ENCODE measurements at regions not wholly inside any gene's neighbourhood (a gene's known extent, or its start where the extent isn't known, plus 50 kb on each side); places are given as distances from the start of the nearest gene placed in this dataset.
A peak's percentile ranks its signal among the peaks of the same experiment; 100 is the strongest.

DNA sequence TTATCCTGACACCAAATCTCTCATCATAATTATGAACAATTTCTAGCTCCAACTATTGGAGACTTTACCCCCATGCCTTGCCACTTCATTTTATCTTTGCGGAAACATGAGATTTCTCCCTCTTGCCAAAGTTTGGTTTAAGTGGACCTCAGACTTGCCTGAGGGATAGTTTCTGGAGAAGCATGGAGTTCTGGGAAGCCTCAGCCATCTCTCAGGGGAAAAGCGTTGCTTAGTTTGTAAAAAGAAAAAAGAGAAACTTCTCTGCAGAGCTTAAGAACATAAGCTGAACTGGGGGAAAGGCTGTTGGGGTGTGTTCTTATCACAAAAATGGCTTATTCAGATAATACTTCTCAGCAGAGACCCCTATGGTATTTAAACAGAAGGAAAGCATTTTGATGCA is 347.4 kb upstream of the ADAMTS9 start:
- intact Hi-C loops (cut with DNase I) = no loop called here
- WGBS = 91% methylated on average over 2 of the region's 2 CpGs
- H3K36me3 ChIP-seq = no peaks in the 10 kb centered on the region
- no peaks in the 10 kb centered on the region for H3K9me3 ChIP-seq
- no peak overlapping the region for H3K4me3 ChIP-seq
- DNase-seq (ENCODE audit: low spot score) = no peak
- H3K27ac ChIP-seq = no peak overlapping the region
- no peaks in the 10 kb centered on the region for H3K27me3 ChIP-seq (replicated peaks; ENCODE audit: insufficient read depth)
- H3K4me1 ChIP-seq (replicated peaks) = no peaks in the 10 kb centered on the region
- TF ChIP-seq CTCF (IDR thresholded peaks at IDR 0.05) = no peak
- no peak for TF ChIP-seq POLR2AphosphoS5 (IDR thresholded peaks at IDR 0.05)

GRCh38 chr3:65033576-65033975 is 345.8 kb upstream of the ADAMTS9 start:
- no peaks in the 10 kb centered on the region for H3K27me3 ChIP-seq (replicated peaks; ENCODE audit: insufficient read depth)
- H3K36me3 ChIP-seq = no peaks in the 10 kb centered on the region
- TF ChIP-seq POLR2A (IDR thresholded peaks at IDR 0.05) (no peak), CTCF (IDR thresholded peaks at IDR 0.05) (no peak), POLR2AphosphoS5 (IDR thresholded peaks at IDR 0.05) (no peak)
- WGBS = 68% methylated on average over 2 of the region's 2 CpGs
- no peak for DNase-seq (ENCODE audit: low spot score)
- intact Hi-C loops (cut with DNase I) = no loop called here
- H3K27ac ChIP-seq = no peak overlapping the region
- no peaks in the 10 kb centered on the region for H3K4me1 ChIP-seq (replicated peaks)
- H3K9me3 ChIP-seq = no peaks in the 10 kb centered on the region
- no peak overlapping the region for H3K4me3 ChIP-seq

DNA sequence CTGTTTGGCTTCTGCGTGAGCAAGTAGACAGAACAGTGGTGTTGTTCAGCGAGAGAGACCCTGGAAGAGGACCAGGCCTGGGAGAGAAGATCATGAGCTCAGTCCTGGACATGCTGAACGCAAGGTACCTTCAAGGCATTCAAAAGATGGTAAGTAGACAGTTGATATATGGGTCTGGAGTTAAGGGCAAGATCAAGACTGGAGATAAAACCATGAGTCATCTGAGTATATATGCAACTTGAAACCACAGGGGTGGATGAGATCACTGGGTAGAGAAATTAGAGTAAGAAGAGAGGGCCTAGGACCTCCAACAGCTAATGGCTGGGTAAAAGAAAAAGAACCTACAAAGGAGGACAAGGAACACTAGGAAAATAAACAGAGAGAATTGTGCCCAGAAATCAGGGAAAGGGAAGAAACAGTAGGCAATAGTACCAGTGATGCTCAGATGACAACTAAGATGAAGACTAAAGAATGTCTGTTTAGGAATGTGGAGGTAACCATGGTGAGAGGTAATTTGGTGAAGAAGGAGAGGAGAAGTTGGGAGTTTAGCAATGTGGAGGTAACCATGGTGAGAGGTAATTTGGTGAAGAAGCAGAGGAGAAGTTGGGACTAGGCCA is 343.2 kb upstream of the ADAMTS9 start:
- H3K9me3 ChIP-seq = no peaks in the 10 kb centered on the region
- DNase-seq (ENCODE audit: low spot score) = no peak
- no peaks in the 10 kb centered on the region for H3K36me3 ChIP-seq
- WGBS = 25% methylated on average over 3 of the region's 3 CpGs
- H3K27me3 ChIP-seq (replicated peaks; ENCODE audit: insufficient read depth) = no peaks in the 10 kb centered on the region
- no peak overlapping the region for H3K4me3 ChIP-seq
- no peaks in the 10 kb centered on the region for H3K4me1 ChIP-seq (replicated peaks)
- no peak overlapping the region for H3K27ac ChIP-seq
- TF ChIP-seq POLR2AphosphoS5 (IDR thresholded peaks at IDR 0.05) (peak; percentile 4), CTCF (IDR thresholded peaks at IDR 0.05) (no peak)
- intact Hi-C loops (cut with DNase I) = no loop called here

DNA sequence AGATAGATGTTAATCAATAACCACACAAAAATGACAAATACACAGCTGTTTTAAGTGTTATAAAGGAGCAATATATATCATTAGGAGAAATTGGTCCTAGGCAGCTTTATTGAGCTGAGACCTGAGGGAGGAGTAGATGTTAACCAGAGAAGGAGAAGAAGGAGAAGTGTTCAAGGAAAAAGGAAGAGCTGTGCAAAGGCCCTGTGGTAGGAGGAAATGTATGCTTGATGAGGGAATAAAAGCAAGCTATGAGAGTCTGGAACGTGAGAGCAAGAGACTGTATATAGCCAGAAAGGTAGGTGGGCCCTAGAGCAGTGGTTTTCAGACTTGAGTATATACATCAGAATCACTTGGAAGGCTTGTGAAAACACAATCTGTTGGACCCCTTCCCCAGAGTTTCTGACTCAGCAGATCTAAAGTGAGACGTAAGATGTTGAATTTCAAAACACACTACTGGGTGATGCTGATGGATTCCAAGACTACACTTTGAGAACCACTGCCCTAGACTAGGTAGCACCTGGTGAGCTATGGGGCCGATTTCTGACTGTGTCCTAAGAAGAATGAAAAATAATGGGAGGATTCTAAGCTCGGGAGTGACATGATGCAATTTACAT is 342.3 kb upstream of the ADAMTS9 start:
- no peaks in the 10 kb centered on the region for H3K4me1 ChIP-seq (replicated peaks)
- H3K27me3 ChIP-seq (replicated peaks; ENCODE audit: insufficient read depth) = no peaks in the 10 kb centered on the region
- WGBS = 94% methylated on average over 4 of the region's 4 CpGs
- intact Hi-C loops (cut with DNase I) = no loop called here
- no peak for TF ChIP-seq POLR2AphosphoS5 (IDR thresholded peaks at IDR 0.05)
- no peak for TF ChIP-seq CTCF (IDR thresholded peaks at IDR 0.05)
- no peak for TF ChIP-seq POLR2A (IDR thresholded peaks at IDR 0.05)
- no peaks in the 10 kb centered on the region for H3K36me3 ChIP-seq
- H3K4me3 ChIP-seq = no peak overlapping the region
- no peak for DNase-seq (ENCODE audit: low spot score)
- H3K9me3 ChIP-seq = no peaks in the 10 kb centered on the region
- H3K27ac ChIP-seq = no peak overlapping the region

DNA sequence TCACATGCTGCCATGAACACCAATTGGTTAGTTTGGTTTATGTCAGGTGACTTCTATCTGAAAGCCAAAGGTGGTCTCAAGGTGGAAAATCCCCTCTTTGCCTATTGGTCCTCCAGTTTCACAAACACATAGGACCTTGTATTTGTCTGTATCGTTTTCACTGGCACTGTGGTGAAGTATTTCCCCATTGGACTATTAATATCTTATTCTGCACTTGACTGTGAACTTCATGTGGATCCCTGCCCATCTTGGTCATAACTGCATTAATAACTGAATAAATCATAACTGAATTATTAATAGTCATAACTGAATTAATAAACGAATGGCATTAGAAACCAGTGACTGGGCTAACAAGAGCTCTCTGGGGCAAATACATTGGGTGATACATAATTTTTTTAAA is 341.3 kb upstream of the ADAMTS9 start:
- H3K27ac ChIP-seq = no peak overlapping the region
- H3K27me3 ChIP-seq (replicated peaks; ENCODE audit: insufficient read depth) = no peaks in the 10 kb centered on the region
- TF ChIP-seq POLR2AphosphoS5 (IDR thresholded peaks at IDR 0.05) (no peak), POLR2A (IDR thresholded peaks at IDR 0.05) (no peak), CTCF (IDR thresholded peaks at IDR 0.05) (no peak)
- WGBS = 80% methylated on average over 2 of the region's 2 CpGs
- H3K9me3 ChIP-seq = no peaks in the 10 kb centered on the region
- H3K4me1 ChIP-seq (replicated peaks) = no peaks in the 10 kb centered on the region
- DNase-seq (ENCODE audit: low spot score) = no peak
- intact Hi-C loops (cut with DNase I) = loop anchor here (10.0 kb wide), 1 partner anchor 494 kb away; no protein-coding TSS in a partner anchor
- H3K36me3 ChIP-seq = no peaks in the 10 kb centered on the region
- no peak overlapping the region for H3K4me3 ChIP-seq
